Dedifferentiated amniotic fluid mesenchymal stem cell (primary cell): ENCODE measurements at regions not wholly inside any gene's neighbourhood (a gene's known extent, or its start where the extent isn't known, plus 50 kb on each side); places are given as distances from the start of the nearest gene placed in this dataset.
"Not testable (repeated sequence)": the region's sequence is repeated elsewhere in the genome, so short reads cannot be mapped to it uniquely, and the experiment has no call there.

Experiments used
- DNase-seq: peaks from one replicate; pipeline ENCODE4 v3.0.0-alpha.2; 2016; ENCODE audit errors: extremely low spot score

- no peak for DNase-seq
Observed at GRCh38 chr10:29881811-29882210, 177.6 kb downstream of the JCAD start.

- DNase-seq: no peak
Observed at GRCh38 chr10:29881336-29881771, 178.0 kb downstream of the JCAD start.

- DNase-seq: no peak
Observed at GRCh38 chr10:29880856-29881255, 178.5 kb downstream of the JCAD start.

- no peak for DNase-seq
Observed at GRCh38 chr10:29879862-29880261, 179.5 kb downstream of the JCAD start.

GRCh38 chr10:29878492-29878891 is 180.9 kb downstream of the JCAD start:
- no peak for DNase-seq

GRCh38 chr10:29877793-29878491 is 181.4 kb downstream of the JCAD start:
- no peak for DNase-seq

- DNase-seq: no peak
Observed at GRCh38 chr10:29876008-29876555, 183.3 kb downstream of the JCAD start.

GRCh38 chr10:29874606-29875269 is 184.6 kb downstream of the JCAD start:
- no peak for DNase-seq

GRCh38 chr10:29873941-29874484 is 185.4 kb downstream of the JCAD start:
- DNase-seq: no peak

GRCh38 chr10:29870522-29871044 is 188.8 kb downstream of the JCAD start:
- DNase-seq: no peak

- no peak for DNase-seq
Observed at GRCh38 chr10:29869593-29869992, 189.8 kb downstream of the JCAD start.

- DNase-seq: no peak
Observed at GRCh38 chr10:29866356-29866755, 193.0 kb downstream of the JCAD start.

GRCh38 chr10:29865700-29866355 is 193.6 kb downstream of the JCAD start:
- DNase-seq: no peak

- no peak for DNase-seq
Observed at GRCh38 chr10:29862923-29863614, 196.3 kb downstream of the JCAD start.

GRCh38 chr10:29861811-29862505 is 197.4 kb downstream of the JCAD start:
- DNase-seq: peak; percentile 86

GRCh38 chr10:29861231-29861630 is 198.2 kb downstream of the JCAD start:
- not testable (repeated sequence) for DNase-seq

- DNase-seq: no peak
Observed at GRCh38 chr10:29860166-29860565, 199.2 kb downstream of the JCAD start.

GRCh38 chr10:29859521-29860130 is 199.8 kb downstream of the JCAD start:
- no peak for DNase-seq

GRCh38 chr10:29858702-29859267 is 200.6 kb downstream of the JCAD start:
- DNase-seq: no peak
